ENCODE measurements at regions not wholly inside any gene's neighbourhood (a gene's known extent, or its start where the extent isn't known, plus 50 kb on each side); places are given as distances from the start of the nearest gene placed in this dataset.

- H3K9me3 ChIP-seq: no peaks in the 10 kb centered on the region
- no peaks in the 10 kb centered on the region for H3K4me1 ChIP-seq (ENCODE audit: insufficient read depth)
- DNase-seq: no peak
- no peak overlapping the region for H3K27ac ChIP-seq
- WGBS, 3 donors: 59 to 69% (median 67%) methylated on average over 5 of the region's 5 CpGs
- no peaks in the 10 kb centered on the region for H3K36me3 ChIP-seq
- H3K27me3 ChIP-seq: no peaks in the 10 kb centered on the region
- no peak overlapping the region for H3K4me3 ChIP-seq
- intact Hi-C loops (cut with DNase I): no loop called here
- no peak for TF ChIP-seq EP300 (IDR thresholded peaks at IDR 0.05)
- no peak for TF ChIP-seq CTCF (IDR thresholded peaks at IDR 0.05)
- TF ChIP-seq POLR2A (IDR thresholded peaks at IDR 0.05): no peak
These were observed 55.3 kb upstream of the SOX4 start for GRCh38 chr6:21538186-21538798.

GRCh38 chr6:21539621-21540100 lies 53.9 kb upstream of the SOX4 start:
- Histone ChIP-seq H3K4me3 (no peak overlapping the region), H3K9me3 (no peaks in the 10 kb centered on the region), H3K4me1 (ENCODE audit: insufficient read depth) (no peaks in the 10 kb centered on the region), H3K36me3 (no peaks in the 10 kb centered on the region), H3K27me3 (no peaks in the 10 kb centered on the region), H3K27ac (no peak overlapping the region)
- no peak for DNase-seq
- 63 to 81% (median 69%) methylated on average over 4 of the region's 4 CpGs for WGBS, 3 donors
- TF ChIP-seq CTCF (IDR thresholded peaks at IDR 0.05) (no peak), POLR2A (IDR thresholded peaks at IDR 0.05) (no peak), EP300 (IDR thresholded peaks at IDR 0.05) (no peak)
- intact Hi-C loops (cut with DNase I): no loop called here
